GM23338 (cell line): ENCODE measurements at regions not wholly inside any gene's neighbourhood (a gene's known extent, or its start where the extent isn't known, plus 50 kb on each side); places are given as distances from the start of the nearest gene placed in this dataset.
"Not testable (repeated sequence)": the region's sequence is repeated elsewhere in the genome, so short reads cannot be mapped to it uniquely, and the experiment has no call there.

ENCODE experiments used
- ATAC-seq: fragments of 200-7000 bp; cut with Tn5 transposase; 3 replicates; pipeline ENCODE4 v1.9.1; 2020
- DNase-seq: peaks from one replicate; pipeline ENCODE4 v3.0.0-alpha.2; 2015; ENCODE audit warnings: low spot score
- H2AFZ ChIP-seq: fragments of 200-600 bp; sonication (generic); 2 replicates; pipeline ENCODE4 v1.8.0; 2016; ENCODE audit warnings: antibody characterized with exemption, mild to moderate bottlenecking, moderate library complexity
- H3F3A ChIP-seq: fragments of 200-600 bp; sonication (generic); replicated peaks from 2 replicates; pipeline ENCODE4 v1.8.0; 2017; ENCODE audit warnings: antibody characterized with exemption, mixed run types, low read depth
- H3K27ac ChIP-seq: fragments of 200-600 bp; sonication (generic); 2 replicates; pipeline ENCODE4 v1.6.1; 2016; ENCODE audit warnings: low read depth
- H3K27me3 ChIP-seq: fragments of 200-600 bp; sonication (generic); 2 replicates; pipeline ENCODE4 v1.8.0; 2016; ENCODE audit warnings: mild to moderate bottlenecking, mixed run types, moderate library complexity; ENCODE audit not compliant: insufficient read depth
- H3K36me3 ChIP-seq: fragments of 200-600 bp; sonication (generic); 2 replicates; pipeline ENCODE4 v1.8.0; 2016; ENCODE audit warnings: mild to moderate bottlenecking; ENCODE audit not compliant: insufficient read depth
- H3K4me1 ChIP-seq: fragments of 200-600 bp; sonication (generic); 2 replicates; pipeline ENCODE4 v1.8.0; 2016; ENCODE audit warnings: mild to moderate bottlenecking, moderate library complexity; ENCODE audit not compliant: insufficient read depth
- H3K4me2 ChIP-seq: fragments of 200-600 bp; sonication (generic); 2 replicates; pipeline ENCODE4 v1.7.1; 2017; ENCODE audit warnings: mixed run types
- H3K4me3 ChIP-seq: fragments of 200-600 bp; sonication (generic); 2 replicates; pipeline ENCODE4 v1.6.1; 2016; ENCODE audit warnings: mixed run types
- H3K79me2 ChIP-seq: fragments of 200-600 bp; sonication (generic); replicated peaks from 2 replicates; pipeline ENCODE4 v1.8.0; 2017; ENCODE audit warnings: mild to moderate bottlenecking; ENCODE audit not compliant: insufficient read depth
- H3K9me2 ChIP-seq: fragments of 200-600 bp; sonication (generic); 2 replicates; pipeline ENCODE4 v1.8.0; 2017; ENCODE audit not compliant: insufficient read depth
- H4K20me1 ChIP-seq: fragments of 200-600 bp; sonication (generic); replicated peaks from 2 replicates; pipeline ENCODE4 v1.8.0; 2017; ENCODE audit warnings: mild to moderate bottlenecking; ENCODE audit not compliant: insufficient read depth
- H3K27ac Mint-ChIP-seq: 2 replicates; pipeline ENCODE4 v1.8.0; 2020; ENCODE audit warnings: inconsistent platforms, mild to moderate bottlenecking, moderate library complexity, mixed read lengths
- H3K27me3 Mint-ChIP-seq: 3 replicates; pipeline ENCODE4 v1.8.0; 2022; ENCODE audit warnings: low read depth, mild to moderate bottlenecking, moderate library complexity, mixed read lengths, inconsistent platforms; ENCODE audit not compliant: insufficient read depth, poor library complexity
- H3K36me3 Mint-ChIP-seq: 3 replicates; pipeline ENCODE4 v1.8.0; 2021; ENCODE audit warnings: low read depth, mild to moderate bottlenecking, inconsistent platforms, moderate library complexity, mixed read lengths
- H3K4me1 Mint-ChIP-seq: 3 replicates; pipeline ENCODE4 v1.8.0; 2020; ENCODE audit warnings: mild to moderate bottlenecking, inconsistent platforms, mixed read lengths
- H3K4me3 Mint-ChIP-seq: 3 replicates; pipeline ENCODE4 v1.8.0; 2021; ENCODE audit warnings: moderate library complexity, mild to moderate bottlenecking, inconsistent platforms, mixed read lengths
- H3K9me3 Mint-ChIP-seq: 3 replicates; pipeline ENCODE4 v1.8.0; 2020; ENCODE audit warnings: moderate library complexity, mild to moderate bottlenecking, inconsistent platforms, mixed read lengths
- CREB1 ChIP-seq: fragments of 250-450 bp; sonication (Bioruptor Pico); IDR thresholded peaks from 2 replicates; pipeline ENCODE4 v1.5.0; 2020; ENCODE audit warnings: low read depth, mild to moderate bottlenecking, moderate library complexity
- EZH2 ChIP-seq: fragments of 200-600 bp; sonication (generic); IDR thresholded peaks from one replicate; pipeline ENCODE4 v1.8.0; 2017; ENCODE audit warnings: antibody characterized with exemption, mild to moderate bottlenecking, low read depth; ENCODE audit not compliant: unreplicated experiment
- EZH2phosphoT487 ChIP-seq: fragments of 200-600 bp; sonication (generic); IDR thresholded peaks from one replicate; pipeline ENCODE4 v1.8.1; 2018; ENCODE audit warnings: antibody characterized with exemption; ENCODE audit not compliant: unreplicated experiment
- ZNF331 ChIP-seq: fragments of 250-450 bp; sonication (Bioruptor Pico); IDR thresholded peaks from 2 replicates; pipeline ENCODE4 v1.5.0; 2020; ENCODE audit warnings: low read depth, mild to moderate bottlenecking, moderate library complexity
- TF ChIP-seq, protein P1 (sequence below): IDR thresholded peaks from 2 replicates; pipeline ENCODE4 v1.6.1; 2016; ENCODE audit warnings: antibody characterized with exemption
- TF ChIP-seq, protein P2 (sequence below), 2 experiments: fragments of 200-600 bp in 1 of 2; sonication (generic) in 1 of 2; conservative IDR thresholded peaks; 2 replicates each; pipeline versions ENCODE4 v1.5.1 to v1.6.1; 2016 to 2017; ENCODE audit warnings: antibody characterized with exemption in 2 of 2, low read depth in 2 of 2, mild to moderate bottlenecking in 2 of 2, moderate library complexity in 1 of 2
- TF ChIP-seq, protein P3 (sequence below): fragments of 250-450 bp; sonication (Bioruptor Pico); IDR thresholded peaks from 2 replicates; pipeline ENCODE4 v1.5.0; 2020; ENCODE audit warnings: mild to moderate bottlenecking, moderate library complexity
- TF ChIP-seq, protein P4 (sequence below): IDR thresholded peaks from one replicate; pipeline ENCODE4 v1.6.1; 2018; ENCODE audit warnings: antibody characterized with exemption; ENCODE audit not compliant: unreplicated experiment

DNA sequence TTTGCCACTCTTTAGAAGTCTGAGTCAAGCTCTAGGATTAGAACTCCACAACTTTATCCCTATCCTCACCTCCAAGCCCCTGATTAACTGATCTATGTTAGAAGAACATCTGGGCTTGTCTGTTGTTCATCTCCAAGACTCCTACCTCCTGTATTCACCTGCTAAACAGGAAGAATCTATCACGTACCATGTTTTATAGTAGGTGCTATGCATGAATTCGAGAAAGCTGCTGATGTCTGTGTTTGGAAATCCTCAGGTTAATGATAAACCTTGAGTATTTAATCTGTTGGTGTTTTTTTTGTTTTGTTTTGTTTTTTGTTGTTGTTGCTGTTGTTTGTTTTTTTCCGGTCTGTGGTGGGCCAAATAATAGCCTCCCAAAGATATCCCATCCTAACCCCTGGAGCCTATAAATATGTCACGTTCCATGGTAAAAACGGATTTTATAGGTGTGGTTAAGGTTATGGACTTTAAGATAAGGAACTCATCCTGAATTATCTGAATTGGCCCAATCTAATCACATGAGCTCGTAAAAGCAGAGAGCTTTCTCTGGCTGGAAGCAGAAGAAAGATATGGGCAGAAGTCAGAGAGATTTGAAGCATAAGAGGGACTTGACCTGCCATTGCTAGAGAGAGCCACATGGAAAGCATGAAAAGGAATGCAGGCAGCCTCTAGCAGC is 101.2 kb upstream of the DUSP21 start:
- H3K9me2 ChIP-seq: no peaks in the 10 kb centered on the region
- no peaks in the 10 kb centered on the region for H3K36me3 ChIP-seq
- Mint-ChIP-seq H3K27ac (no peak overlapping the region), H3K36me3 (no peaks in the 10 kb centered on the region), H3K4me1 (peaks cover 3% of the 10 kb centered on the region; the same call in 1 of the 3 replicates), H3K27me3 (no peaks in the 10 kb centered on the region), H3K9me3 (no peaks in the 10 kb centered on the region), H3K4me3 (no peak overlapping the region)
- no peak overlapping the region for H3K27ac ChIP-seq
- no peaks in the 10 kb centered on the region for H4K20me1 ChIP-seq
- TF ChIP-seq ZNF331 (CRISPR knock-in tag): no peak
- TF ChIP-seq, protein P1, sequence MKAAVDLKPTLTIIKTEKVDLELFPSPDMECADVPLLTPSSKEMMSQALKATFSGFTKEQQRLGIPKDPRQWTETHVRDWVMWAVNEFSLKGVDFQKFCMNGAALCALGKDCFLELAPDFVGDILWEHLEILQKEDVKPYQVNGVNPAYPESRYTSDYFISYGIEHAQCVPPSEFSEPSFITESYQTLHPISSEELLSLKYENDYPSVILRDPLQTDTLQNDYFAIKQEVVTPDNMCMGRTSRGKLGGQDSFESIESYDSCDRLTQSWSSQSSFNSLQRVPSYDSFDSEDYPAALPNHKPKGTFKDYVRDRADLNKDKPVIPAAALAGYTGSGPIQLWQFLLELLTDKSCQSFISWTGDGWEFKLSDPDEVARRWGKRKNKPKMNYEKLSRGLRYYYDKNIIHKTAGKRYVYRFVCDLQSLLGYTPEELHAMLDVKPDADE: no peak
- TF ChIP-seq, protein P2, sequence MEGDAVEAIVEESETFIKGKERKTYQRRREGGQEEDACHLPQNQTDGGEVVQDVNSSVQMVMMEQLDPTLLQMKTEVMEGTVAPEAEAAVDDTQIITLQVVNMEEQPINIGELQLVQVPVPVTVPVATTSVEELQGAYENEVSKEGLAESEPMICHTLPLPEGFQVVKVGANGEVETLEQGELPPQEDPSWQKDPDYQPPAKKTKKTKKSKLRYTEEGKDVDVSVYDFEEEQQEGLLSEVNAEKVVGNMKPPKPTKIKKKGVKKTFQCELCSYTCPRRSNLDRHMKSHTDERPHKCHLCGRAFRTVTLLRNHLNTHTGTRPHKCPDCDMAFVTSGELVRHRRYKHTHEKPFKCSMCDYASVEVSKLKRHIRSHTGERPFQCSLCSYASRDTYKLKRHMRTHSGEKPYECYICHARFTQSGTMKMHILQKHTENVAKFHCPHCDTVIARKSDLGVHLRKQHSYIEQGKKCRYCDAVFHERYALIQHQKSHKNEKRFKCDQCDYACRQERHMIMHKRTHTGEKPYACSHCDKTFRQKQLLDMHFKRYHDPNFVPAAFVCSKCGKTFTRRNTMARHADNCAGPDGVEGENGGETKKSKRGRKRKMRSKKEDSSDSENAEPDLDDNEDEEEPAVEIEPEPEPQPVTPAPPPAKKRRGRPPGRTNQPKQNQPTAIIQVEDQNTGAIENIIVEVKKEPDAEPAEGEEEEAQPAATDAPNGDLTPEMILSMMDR (conservative IDR thresholded peaks at IDR 0.05; ENCODE audit: low read depth in 2 of 2): no peak
- no peak for TF ChIP-seq CREB1 (CRISPR knock-in tag)
- TF ChIP-seq EZH2phosphoT487: no peak
- TF ChIP-seq EZH2: no peak
- TF ChIP-seq, protein P3, sequence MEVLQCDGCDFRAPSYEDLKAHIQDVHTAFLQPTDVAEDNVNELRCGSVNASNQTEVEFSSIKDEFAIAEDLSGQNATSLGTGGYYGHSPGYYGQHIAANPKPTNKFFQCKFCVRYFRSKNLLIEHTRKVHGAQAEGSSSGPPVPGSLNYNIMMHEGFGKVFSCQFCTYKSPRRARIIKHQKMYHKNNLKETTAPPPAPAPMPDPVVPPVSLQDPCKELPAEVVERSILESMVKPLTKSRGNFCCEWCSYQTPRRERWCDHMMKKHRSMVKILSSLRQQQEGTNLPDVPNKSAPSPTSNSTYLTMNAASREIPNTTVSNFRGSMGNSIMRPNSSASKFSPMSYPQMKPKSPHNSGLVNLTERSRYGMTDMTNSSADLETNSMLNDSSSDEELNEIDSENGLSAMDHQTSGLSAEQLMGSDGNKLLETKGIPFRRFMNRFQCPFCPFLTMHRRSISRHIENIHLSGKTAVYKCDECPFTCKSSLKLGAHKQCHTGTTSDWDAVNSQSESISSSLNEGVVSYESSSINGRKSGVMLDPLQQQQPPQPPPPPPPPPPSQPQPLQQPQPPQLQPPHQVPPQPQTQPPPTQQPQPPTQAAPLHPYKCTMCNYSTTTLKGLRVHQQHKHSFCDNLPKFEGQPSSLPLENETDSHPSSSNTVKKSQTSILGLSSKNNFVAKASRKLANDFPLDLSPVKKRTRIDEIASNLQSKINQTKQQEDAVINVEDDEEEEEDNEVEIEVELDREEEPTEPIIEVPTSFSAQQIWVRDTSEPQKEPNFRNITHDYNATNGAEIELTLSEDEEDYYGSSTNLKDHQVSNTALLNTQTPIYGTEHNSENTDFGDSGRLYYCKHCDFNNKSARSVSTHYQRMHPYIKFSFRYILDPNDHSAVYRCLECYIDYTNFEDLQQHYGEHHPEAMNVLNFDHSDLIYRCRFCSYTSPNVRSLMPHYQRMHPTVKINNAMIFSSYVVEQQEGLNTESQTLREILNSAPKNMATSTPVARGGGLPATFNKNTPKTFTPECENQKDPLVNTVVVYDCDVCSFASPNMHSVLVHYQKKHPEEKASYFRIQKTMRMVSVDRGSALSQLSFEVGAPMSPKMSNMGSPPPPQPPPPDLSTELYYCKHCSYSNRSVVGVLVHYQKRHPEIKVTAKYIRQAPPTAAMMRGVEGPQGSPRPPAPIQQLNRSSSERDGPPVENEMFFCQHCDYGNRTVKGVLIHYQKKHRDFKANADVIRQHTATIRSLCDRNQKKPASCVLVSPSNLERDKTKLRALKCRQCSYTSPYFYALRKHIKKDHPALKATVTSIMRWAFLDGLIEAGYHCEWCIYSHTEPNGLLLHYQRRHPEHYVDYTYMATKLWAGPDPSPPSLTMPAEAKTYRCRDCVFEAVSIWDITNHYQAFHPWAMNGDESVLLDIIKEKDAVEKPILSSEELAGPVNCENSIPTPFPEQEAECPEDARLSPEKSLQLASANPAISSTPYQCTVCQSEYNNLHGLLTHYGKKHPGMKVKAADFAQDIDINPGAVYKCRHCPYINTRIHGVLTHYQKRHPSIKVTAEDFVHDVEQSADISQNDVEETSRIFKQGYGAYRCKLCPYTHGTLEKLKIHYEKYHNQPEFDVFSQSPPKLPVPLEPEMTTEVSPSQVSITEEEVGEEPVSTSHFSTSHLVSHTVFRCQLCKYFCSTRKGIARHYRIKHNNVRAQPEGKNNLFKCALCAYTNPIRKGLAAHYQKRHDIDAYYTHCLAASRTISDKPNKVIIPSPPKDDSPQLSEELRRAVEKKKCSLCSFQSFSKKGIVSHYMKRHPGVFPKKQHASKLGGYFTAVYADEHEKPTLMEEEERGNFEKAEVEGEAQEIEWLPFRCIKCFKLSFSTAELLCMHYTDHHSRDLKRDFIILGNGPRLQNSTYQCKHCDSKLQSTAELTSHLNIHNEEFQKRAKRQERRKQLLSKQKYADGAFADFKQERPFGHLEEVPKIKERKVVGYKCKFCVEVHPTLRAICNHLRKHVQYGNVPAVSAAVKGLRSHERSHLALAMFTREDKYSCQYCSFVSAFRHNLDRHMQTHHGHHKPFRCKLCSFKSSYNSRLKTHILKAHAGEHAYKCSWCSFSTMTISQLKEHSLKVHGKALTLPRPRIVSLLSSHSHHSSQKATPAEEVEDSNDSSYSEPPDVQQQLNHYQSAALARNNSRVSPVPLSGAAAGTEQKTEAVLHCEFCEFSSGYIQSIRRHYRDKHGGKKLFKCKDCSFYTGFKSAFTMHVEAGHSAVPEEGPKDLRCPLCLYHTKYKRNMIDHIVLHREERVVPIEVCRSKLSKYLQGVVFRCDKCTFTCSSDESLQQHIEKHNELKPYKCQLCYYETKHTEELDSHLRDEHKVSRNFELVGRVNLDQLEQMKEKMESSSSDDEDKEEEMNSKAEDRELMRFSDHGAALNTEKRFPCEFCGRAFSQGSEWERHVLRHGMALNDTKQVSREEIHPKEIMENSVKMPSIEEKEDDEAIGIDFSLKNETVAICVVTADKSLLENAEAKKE: no peak
- TF ChIP-seq, protein P4, sequence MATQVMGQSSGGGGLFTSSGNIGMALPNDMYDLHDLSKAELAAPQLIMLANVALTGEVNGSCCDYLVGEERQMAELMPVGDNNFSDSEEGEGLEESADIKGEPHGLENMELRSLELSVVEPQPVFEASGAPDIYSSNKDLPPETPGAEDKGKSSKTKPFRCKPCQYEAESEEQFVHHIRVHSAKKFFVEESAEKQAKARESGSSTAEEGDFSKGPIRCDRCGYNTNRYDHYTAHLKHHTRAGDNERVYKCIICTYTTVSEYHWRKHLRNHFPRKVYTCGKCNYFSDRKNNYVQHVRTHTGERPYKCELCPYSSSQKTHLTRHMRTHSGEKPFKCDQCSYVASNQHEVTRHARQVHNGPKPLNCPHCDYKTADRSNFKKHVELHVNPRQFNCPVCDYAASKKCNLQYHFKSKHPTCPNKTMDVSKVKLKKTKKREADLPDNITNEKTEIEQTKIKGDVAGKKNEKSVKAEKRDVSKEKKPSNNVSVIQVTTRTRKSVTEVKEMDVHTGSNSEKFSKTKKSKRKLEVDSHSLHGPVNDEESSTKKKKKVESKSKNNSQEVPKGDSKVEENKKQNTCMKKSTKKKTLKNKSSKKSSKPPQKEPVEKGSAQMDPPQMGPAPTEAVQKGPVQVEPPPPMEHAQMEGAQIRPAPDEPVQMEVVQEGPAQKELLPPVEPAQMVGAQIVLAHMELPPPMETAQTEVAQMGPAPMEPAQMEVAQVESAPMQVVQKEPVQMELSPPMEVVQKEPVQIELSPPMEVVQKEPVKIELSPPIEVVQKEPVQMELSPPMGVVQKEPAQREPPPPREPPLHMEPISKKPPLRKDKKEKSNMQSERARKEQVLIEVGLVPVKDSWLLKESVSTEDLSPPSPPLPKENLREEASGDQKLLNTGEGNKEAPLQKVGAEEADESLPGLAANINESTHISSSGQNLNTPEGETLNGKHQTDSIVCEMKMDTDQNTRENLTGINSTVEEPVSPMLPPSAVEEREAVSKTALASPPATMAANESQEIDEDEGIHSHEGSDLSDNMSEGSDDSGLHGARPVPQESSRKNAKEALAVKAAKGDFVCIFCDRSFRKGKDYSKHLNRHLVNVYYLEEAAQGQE: no peak
- no peaks in the 10 kb centered on the region for H3K4me1 ChIP-seq
- H3K4me3 ChIP-seq: no peak overlapping the region
- no peak for ATAC-seq
- no peaks in the 10 kb centered on the region for H3K27me3 ChIP-seq
- no peaks in the 10 kb centered on the region for H3F3A ChIP-seq
- no peak overlapping the region for H2AFZ ChIP-seq
- no peaks in the 10 kb centered on the region for H3K79me2 ChIP-seq
- DNase-seq: no peak
- no peak overlapping the region for H3K4me2 ChIP-seq

DNA sequence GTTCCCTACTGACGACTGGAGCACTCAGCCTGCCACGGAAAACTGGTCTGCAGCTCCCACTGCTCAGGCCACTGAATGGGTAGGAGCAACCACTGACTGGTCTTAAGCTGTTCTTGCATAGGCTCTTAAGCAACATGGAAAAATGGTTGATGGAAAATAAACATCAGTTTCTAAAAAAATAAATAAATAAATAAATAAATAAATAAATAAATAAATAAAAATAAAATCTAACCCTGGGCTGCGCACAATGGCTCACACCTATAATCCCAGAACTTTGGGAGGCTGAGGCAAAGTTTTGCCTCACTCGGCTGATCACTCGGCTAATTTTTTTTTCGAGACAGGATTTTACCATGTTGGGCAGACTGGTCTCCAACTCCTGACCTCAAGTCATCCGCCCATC is 102.0 kb upstream of the DUSP21 start:
- not testable (repeated sequence) for H3K27me3 Mint-ChIP-seq, H3K9me2 ChIP-seq, H3K4me3 ChIP-seq, H4K20me1 ChIP-seq, H3K4me2 ChIP-seq, H3K36me3 Mint-ChIP-seq, H3K9me3 Mint-ChIP-seq, H3F3A ChIP-seq, DNase-seq, H3K27ac ChIP-seq, ATAC-seq, H3K27ac Mint-ChIP-seq, H3K27me3 ChIP-seq, H3K4me3 Mint-ChIP-seq, H2AFZ ChIP-seq, H3K79me2 ChIP-seq, H3K4me1 Mint-ChIP-seq, H3K36me3 ChIP-seq, H3K4me1 ChIP-seq
